Stimulated activated effector memory CD8-positive, alpha-beta T cell treated with anti-CD3 and anti-CD28 coated beads, Interleukin-12 subunit alpha, Interleukin-12 subunit beta, amount 100 ng/mL, for 72 hours (primary cell): ENCODE measurements at regions not wholly inside any gene's neighbourhood (a gene's known extent, or its start where the extent isn't known, plus 50 kb on each side); places are given as distances from the start of the nearest gene placed in this dataset.

Source experiments
- ATAC-seq: fragments of 150-1000 bp; cut with Tn5 transposase; 2 replicates; pipeline ENCODE4 v1.10.0; 2021
- DNase-seq, 2 donors: peaks; one replicate each; pipeline ENCODE4 v3.0.0; 2021 to 2022; ENCODE audit warnings: low spot score in 2 of 2
- H3K27ac Mint-ChIP-seq: one replicate; pipeline ENCODE4 v1.8.0; 2022; ENCODE audit warnings: mild to moderate bottlenecking, mixed read lengths
- H3K36me3 Mint-ChIP-seq: one replicate; pipeline ENCODE4 v1.8.0; 2022; ENCODE audit warnings: mild to moderate bottlenecking, mixed read lengths
- H3K4me1 Mint-ChIP-seq: one replicate; pipeline ENCODE4 v1.8.0; 2022; ENCODE audit warnings: mixed read lengths
- H3K4me3 Mint-ChIP-seq: one replicate; pipeline ENCODE4 v1.8.0; 2022; ENCODE audit warnings: mild to moderate bottlenecking, mixed read lengths
- H3K9me3 Mint-ChIP-seq: one replicate; pipeline ENCODE4 v1.8.0; 2022; ENCODE audit warnings: mixed read lengths

GRCh38 chr7:52842202-52842900, 193.1 kb upstream of the POM121L12 start:
- ATAC-seq (no peak), DNase-seq (no peak)
- Mint-ChIP-seq H3K4me1 (no peaks in the 10 kb centered on the region), H3K9me3 (peaks cover 16% of the 10 kb centered on the region), H3K27ac (no peak overlapping the region), H3K36me3 (no peaks in the 10 kb centered on the region), H3K4me3 (no peak overlapping the region)

- no peak overlapping the region for H3K27ac Mint-ChIP-seq
These were observed 196.4 kb upstream of the POM121L12 start for GRCh38 chr7:52838981-52839411.

GRCh38 chr7:52831321-52831720, 204.1 kb upstream of the POM121L12 start:
- ATAC-seq (no peak), DNase-seq (no peak)
- Mint-ChIP-seq H3K36me3 (no peaks in the 10 kb centered on the region), H3K4me3 (no peak overlapping the region), H3K4me1 (no peaks in the 10 kb centered on the region), H3K9me3 (peaks cover 22% of the 10 kb centered on the region), H3K27ac (no peak overlapping the region)

More at GRCh38 chr7:52838981-52839411, 196.4 kb upstream of the POM121L12 start:
- Mint-ChIP-seq H3K4me3 (no peak overlapping the region), H3K36me3 (no peaks in the 10 kb centered on the region), H3K9me3 (peaks cover 15% of the 10 kb centered on the region), H3K4me1 (no peaks in the 10 kb centered on the region)
- ATAC-seq (no peak), DNase-seq (no peak)

GRCh38 chr7:52830801-52831200, 204.6 kb upstream of the POM121L12 start:
- Mint-ChIP-seq H3K4me3 (no peak overlapping the region), H3K27ac (no peak overlapping the region), H3K36me3 (no peaks in the 10 kb centered on the region), H3K4me1 (no peaks in the 10 kb centered on the region), H3K9me3 (peaks cover 22% of the 10 kb centered on the region)
- ATAC-seq (no peak), DNase-seq (no peak)

GRCh38 chr7:52826515-52827265, 208.7 kb upstream of the POM121L12 start:
- peaks cover 31% of the 10 kb centered on the region for H3K9me3 Mint-ChIP-seq
- ATAC-seq (no peak), DNase-seq (no peak)
- no peaks in the 10 kb centered on the region for H3K4me1 Mint-ChIP-seq
- H3K36me3 Mint-ChIP-seq: no peaks in the 10 kb centered on the region
- no peak overlapping the region for H3K4me3 Mint-ChIP-seq
- no peak overlapping the region for H3K27ac Mint-ChIP-seq

- Mint-ChIP-seq H3K4me1 (no peaks in the 10 kb centered on the region), H3K9me3 (peaks cover 31% of the 10 kb centered on the region), H3K27ac (no peak overlapping the region), H3K4me3 (no peak overlapping the region), H3K36me3 (no peaks in the 10 kb centered on the region)
- ATAC-seq (no peak), DNase-seq (no peak)
These were observed 209.8 kb upstream of the POM121L12 start for GRCh38 chr7:52825611-52826010.

GRCh38 chr7:52811537-52811936, 223.9 kb upstream of the POM121L12 start:
- no peaks in the 10 kb centered on the region for H3K4me1 Mint-ChIP-seq
- H3K4me3 Mint-ChIP-seq: no peak overlapping the region
- no peak for ATAC-seq
- DNase-seq: no peak
- H3K9me3 Mint-ChIP-seq: peaks cover 26% of the 10 kb centered on the region
- H3K36me3 Mint-ChIP-seq: no peaks in the 10 kb centered on the region
- no peak overlapping the region for H3K27ac Mint-ChIP-seq

- H3K4me1 Mint-ChIP-seq: no peaks in the 10 kb centered on the region
- DNase-seq: no peak
- H3K9me3 Mint-ChIP-seq: peaks cover 30% of the 10 kb centered on the region
- H3K36me3 Mint-ChIP-seq: no peaks in the 10 kb centered on the region
- ATAC-seq: no peak
- H3K27ac Mint-ChIP-seq: no peak overlapping the region
- no peak overlapping the region for H3K4me3 Mint-ChIP-seq
These were observed 235.6 kb upstream of the POM121L12 start for GRCh38 chr7:52799817-52800216.

- ATAC-seq (no peak), DNase-seq (no peak)
- H3K27ac Mint-ChIP-seq: no peak overlapping the region
- no peaks in the 10 kb centered on the region for H3K36me3 Mint-ChIP-seq
- peaks cover 24% of the 10 kb centered on the region for H3K9me3 Mint-ChIP-seq
- H3K4me3 Mint-ChIP-seq: no peak overlapping the region
- H3K4me1 Mint-ChIP-seq: no peaks in the 10 kb centered on the region
These were observed 237.6 kb upstream of the POM121L12 start for GRCh38 chr7:52797801-52798200.

- no peak for ATAC-seq
- peaks cover 18% of the 10 kb centered on the region for H3K9me3 Mint-ChIP-seq
- H3K36me3 Mint-ChIP-seq: no peaks in the 10 kb centered on the region
These were observed 240.8 kb upstream of the POM121L12 start for GRCh38 chr7:52794621-52795020.

GRCh38 chr7:52791176-52791700, 244.2 kb upstream of the POM121L12 start:
- Mint-ChIP-seq H3K9me3 (peaks cover 20% of the 10 kb centered on the region), H3K4me1 (no peaks in the 10 kb centered on the region), H3K4me3 (no peak overlapping the region), H3K27ac (no peak overlapping the region), H3K36me3 (no peaks in the 10 kb centered on the region)
- DNase-seq (no peak), ATAC-seq (no peak)

More at GRCh38 chr7:52794621-52795020, 240.8 kb upstream of the POM121L12 start:
- Mint-ChIP-seq H3K4me1 (no peaks in the 10 kb centered on the region), H3K4me3 (no peak overlapping the region), H3K27ac (no peak overlapping the region)
- no peak for DNase-seq

- H3K4me1 Mint-ChIP-seq: no peaks in the 10 kb centered on the region
- no peak overlapping the region for H3K4me3 Mint-ChIP-seq
- no peaks in the 10 kb centered on the region for H3K36me3 Mint-ChIP-seq
- DNase-seq: no peak
- ATAC-seq: no peak
- peaks cover 29% of the 10 kb centered on the region for H3K9me3 Mint-ChIP-seq
- H3K27ac Mint-ChIP-seq: no peak overlapping the region
These were observed 249.3 kb upstream of the POM121L12 start for GRCh38 chr7:52786174-52786573.

GRCh38 chr7:52782348-52782747, 253.1 kb upstream of the POM121L12 start:
- no peaks in the 10 kb centered on the region for H3K36me3 Mint-ChIP-seq
- H3K9me3 Mint-ChIP-seq: peaks cover 31% of the 10 kb centered on the region
- ATAC-seq (no peak), DNase-seq (no peak)
- H3K27ac Mint-ChIP-seq: no peak overlapping the region
- H3K4me1 Mint-ChIP-seq: no peaks in the 10 kb centered on the region
- H3K4me3 Mint-ChIP-seq: no peak overlapping the region

GRCh38 chr7:52781250-52781649, 254.2 kb upstream of the POM121L12 start:
- H3K4me1 Mint-ChIP-seq: no peaks in the 10 kb centered on the region
- DNase-seq (no peak), ATAC-seq (no peak)
- peaks cover 35% of the 10 kb centered on the region for H3K9me3 Mint-ChIP-seq
- H3K4me3 Mint-ChIP-seq: no peak overlapping the region
- no peak overlapping the region for H3K27ac Mint-ChIP-seq
- no peaks in the 10 kb centered on the region for H3K36me3 Mint-ChIP-seq

- Mint-ChIP-seq H3K4me1 (no peaks in the 10 kb centered on the region), H3K9me3 (peaks cover 27% of the 10 kb centered on the region), H3K36me3 (no peaks in the 10 kb centered on the region), H3K4me3 (no peak overlapping the region), H3K27ac (no peak overlapping the region)
- DNase-seq (no peak), ATAC-seq (no peak)
These were observed 256.4 kb upstream of the POM121L12 start for GRCh38 chr7:52779004-52779403.
